Middle frontal gyrus (tissue), 1 donor: ENCODE measurements at regions not wholly inside any gene's neighbourhood (a gene's known extent, or its start where the extent isn't known, plus 50 kb on each side); places are given as distances from the start of the nearest gene placed in this dataset.
"Not testable (repeated sequence)": the region's sequence is repeated elsewhere in the genome, so short reads cannot be mapped to it uniquely, and the experiment has no call there.

Experiments
- DNase-seq: peaks from one replicate; pipeline ENCODE4 v3.0.0-alpha.2; 2015; ENCODE audit warnings: low spot score; ENCODE audit errors: extremely low spot score

DNA sequence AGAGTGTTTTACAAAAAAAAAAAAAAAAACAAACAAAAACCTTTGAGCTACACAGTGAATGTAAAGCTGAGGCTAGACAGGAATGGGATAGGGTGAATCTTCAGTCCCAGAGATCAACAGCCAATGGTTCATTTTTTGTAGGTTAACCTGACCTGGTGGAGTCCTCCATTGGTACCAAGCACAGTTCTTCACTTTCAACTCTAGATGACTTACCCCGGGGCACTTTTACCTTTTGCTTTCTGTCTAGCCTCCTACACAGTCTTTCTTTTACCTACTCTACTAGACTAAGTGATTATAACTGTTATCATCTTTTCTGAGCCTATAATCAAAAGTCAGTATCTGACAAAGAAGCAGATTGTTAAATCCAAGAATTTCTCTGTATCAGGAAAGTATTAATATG lies 50.9 kb downstream of the ANXA2R start:
- no peak for DNase-seq

GRCh38 chr5:42988568-42988967 lies 51.6 kb downstream of the ANXA2R start:
- no peak for DNase-seq

GRCh38 chr5:42985129-42986037 lies 54.7 kb downstream of the ANXA2R start:
- no peak for DNase-seq

GRCh38 chr5:42984307-42984706 lies 55.8 kb downstream of the ANXA2R start:
- DNase-seq = no peak

GRCh38 chr5:42982107-42982622 lies 58.0 kb downstream of the ANXA2R start:
- DNase-seq = no peak

DNA sequence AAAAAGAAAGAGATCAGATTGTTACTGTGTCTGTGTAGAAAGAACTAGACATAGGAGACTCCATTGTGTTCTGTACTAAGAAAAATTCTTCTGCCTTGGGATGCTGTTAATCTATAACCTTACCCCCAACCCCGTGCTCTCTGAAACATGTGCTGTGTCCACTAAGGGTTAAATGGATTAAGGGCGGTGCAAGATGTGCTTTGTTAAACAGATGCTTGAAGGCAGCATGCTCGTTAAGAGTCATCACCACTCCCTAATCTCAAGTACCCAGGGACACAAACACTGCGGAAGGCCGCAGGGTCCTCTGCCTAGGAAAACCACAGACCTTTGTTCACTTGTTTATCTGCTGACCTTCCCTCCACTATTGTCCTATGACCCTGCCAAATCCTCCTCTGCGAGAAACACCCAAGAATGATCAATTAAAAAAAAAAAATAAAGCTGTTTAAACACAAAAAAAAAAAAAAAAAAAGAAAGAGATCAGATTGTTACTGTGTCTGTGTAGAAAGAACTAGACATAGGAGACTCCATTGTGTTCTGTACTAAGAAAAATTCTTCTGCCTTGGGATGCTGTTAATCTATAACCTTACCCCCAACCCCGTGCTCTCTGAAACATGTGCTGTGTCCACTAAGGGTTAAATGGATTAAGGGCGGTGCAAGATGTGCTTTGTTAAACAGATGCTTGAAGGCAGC lies 58.6 kb downstream of the ANXA2R start:
- not testable (repeated sequence) for DNase-seq

- not testable (repeated sequence) for DNase-seq
These were observed 59.1 kb downstream of the ANXA2R start for GRCh38 chr5:42981015-42981414.

DNA sequence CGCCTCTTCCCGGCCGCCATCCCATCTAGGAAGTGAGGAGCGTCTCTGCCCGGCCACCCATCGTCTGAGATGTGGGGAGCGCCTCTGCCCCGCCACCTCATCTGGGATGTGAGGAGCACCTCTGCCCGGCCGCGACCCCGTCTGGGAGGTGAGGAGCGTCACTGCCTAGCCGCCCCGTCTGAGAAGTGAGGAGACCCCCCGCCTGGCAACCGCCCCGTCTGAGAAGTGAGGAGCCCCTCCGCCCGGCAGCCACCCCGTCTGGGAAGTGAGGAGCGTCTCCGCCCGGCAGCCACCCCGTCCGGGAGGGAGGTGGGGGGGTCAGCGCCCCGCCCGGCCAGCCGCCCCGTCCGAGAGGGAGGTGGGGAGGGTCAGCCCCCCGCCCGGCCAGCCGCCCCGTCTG lies 59.7 kb downstream of the ANXA2R start:
- DNase-seq = not testable (repeated sequence)

- not testable (repeated sequence) for DNase-seq
These were observed 60.9 kb downstream of the ANXA2R start for GRCh38 chr5:42979242-42979641.

DNA sequence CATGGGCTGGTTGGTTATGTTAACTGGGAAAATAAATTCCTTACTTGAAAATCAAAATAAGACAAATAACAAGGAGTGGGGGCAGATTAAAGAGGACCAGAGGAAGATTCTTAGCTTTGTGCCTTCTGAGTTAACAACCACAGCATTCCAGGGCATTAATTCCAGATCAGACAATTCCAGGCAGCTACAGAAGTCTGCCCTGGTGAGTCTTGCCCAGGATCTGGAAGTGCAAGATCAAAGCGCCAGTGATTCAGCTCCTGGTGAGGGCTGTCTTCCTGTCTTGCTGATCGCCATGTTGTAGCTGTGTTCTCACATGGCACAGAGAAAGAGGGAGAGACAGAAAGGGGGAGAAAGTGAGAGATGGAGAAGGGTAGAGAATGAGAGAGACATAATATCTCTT lies 65.6 kb downstream of the ANXA2R start:
- DNase-seq = no peak

- no peak for DNase-seq
These were observed 69.2 kb downstream of the ANXA2R start for GRCh38 chr5:42970636-42971559.

GRCh38 chr5:42965934-42966333 lies 74.2 kb downstream of the ANXA2R start:
- no peak for DNase-seq

GRCh38 chr5:42963412-42963811 lies 76.7 kb downstream of the ANXA2R start:
- no peak for DNase-seq

- DNase-seq = no peak
These were observed 78.0 kb downstream of the ANXA2R start for GRCh38 chr5:42962124-42962523.

DNA sequence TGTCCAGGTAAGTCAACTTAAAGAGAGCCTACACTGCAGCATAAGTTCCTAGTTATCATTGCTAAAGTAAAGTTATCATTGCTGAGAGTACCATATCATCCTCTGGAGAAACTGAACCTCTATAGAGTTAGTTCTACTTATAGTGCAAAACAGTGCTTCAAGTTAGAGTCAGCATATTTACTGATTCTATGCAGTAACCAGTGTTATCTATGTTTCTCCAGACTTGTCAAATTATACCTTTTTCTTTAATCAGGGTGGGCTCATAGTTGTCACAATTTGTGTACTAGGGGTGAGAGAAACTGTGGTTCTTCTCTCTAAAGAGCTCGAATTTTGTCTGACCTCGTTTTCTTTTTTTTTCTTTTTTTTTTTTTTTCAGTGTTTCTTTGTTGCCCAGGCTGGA lies 79.6 kb downstream of the ANXA2R start:
- DNase-seq = no peak

DNA sequence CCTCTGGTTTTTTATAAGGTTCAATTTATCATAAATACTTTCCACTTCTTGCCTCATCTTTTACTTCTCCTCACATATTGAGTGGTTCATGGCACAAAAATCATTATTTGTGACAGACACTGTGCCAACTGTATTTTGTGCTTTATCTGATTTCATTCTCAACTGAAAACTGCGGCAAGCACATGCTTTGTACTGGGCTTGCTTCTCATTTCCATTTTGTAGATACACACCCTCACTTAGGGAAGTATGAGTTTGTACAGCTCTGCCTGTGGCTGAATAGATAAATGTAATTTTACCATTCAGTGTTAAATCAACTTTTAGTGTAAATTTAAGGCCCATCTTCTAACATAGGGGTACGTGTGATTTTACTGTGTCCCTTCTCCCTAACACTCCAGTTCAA lies 83.6 kb downstream of the ANXA2R start:
- no peak for DNase-seq

DNA sequence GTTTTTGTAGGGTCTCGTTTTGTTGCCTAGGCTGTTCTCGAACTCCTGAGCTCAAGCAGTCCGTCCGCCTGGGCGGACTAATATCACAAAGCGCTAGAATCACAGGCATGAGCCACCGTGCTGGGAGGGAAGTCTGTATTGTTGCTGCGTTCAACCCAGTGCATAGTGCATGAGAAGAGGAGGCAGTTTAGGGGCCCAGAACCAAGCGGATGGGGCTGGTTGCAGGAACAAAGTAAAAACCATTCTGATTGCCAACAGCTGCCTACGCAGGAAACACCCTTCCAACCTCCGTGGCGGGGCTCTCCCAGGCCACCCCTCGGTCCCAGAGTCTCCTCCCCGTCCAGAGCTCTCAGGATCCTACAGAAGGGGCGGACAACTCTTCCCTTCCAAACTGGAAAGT lies 87.1 kb downstream of the ANXA2R start:
- no peak for DNase-seq

DNA sequence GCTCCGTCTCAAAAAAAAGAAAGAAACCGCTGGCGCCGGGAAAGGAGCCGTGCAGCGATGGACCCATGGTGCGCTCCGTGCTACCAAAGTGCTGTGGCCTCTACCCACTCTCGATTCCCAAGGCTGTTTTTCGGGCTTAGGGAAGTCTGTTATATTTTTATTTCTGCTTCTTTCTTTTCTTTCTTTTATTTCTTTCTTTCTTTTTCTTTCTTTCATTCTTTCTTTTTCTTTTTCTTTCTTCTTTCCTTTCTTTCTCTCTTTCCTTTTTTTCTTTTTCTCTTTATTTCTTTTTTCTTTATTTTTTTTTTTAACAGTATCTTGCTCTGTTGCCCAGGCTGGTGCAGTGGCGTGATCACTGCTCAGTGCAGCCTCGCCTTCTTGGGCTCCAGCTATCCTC lies 87.5 kb downstream of the ANXA2R start:
- no peak for DNase-seq

- DNase-seq = no peak
These were observed 88.8 kb downstream of the ANXA2R start for GRCh38 chr5:42951293-42951840.

- DNase-seq = no peak
These were observed 89.4 kb downstream of the ANXA2R start for GRCh38 chr5:42950456-42951292.
